22Rv1 (cell line): ENCODE measurements at regions not wholly inside any gene's neighbourhood (a gene's known extent, or its start where the extent isn't known, plus 50 kb on each side); places are given as distances from the start of the nearest gene placed in this dataset.

ENCODE experiments used
- ZFX ChIP-seq: fragments of 450-650 bp; IDR thresholded peaks from 2 replicates; pipeline ENCODE4 v1.6.1; 2017; ENCODE audit warnings: antibody characterized with exemption, borderline replicate concordance
- TF ChIP-seq, protein P1 (sequence below): fragments of 450-650 bp; IDR thresholded peaks from 2 replicates; pipeline ENCODE4 v1.5.1; 2017; ENCODE audit warnings: mild to moderate bottlenecking

- TF ChIP-seq, protein P1, sequence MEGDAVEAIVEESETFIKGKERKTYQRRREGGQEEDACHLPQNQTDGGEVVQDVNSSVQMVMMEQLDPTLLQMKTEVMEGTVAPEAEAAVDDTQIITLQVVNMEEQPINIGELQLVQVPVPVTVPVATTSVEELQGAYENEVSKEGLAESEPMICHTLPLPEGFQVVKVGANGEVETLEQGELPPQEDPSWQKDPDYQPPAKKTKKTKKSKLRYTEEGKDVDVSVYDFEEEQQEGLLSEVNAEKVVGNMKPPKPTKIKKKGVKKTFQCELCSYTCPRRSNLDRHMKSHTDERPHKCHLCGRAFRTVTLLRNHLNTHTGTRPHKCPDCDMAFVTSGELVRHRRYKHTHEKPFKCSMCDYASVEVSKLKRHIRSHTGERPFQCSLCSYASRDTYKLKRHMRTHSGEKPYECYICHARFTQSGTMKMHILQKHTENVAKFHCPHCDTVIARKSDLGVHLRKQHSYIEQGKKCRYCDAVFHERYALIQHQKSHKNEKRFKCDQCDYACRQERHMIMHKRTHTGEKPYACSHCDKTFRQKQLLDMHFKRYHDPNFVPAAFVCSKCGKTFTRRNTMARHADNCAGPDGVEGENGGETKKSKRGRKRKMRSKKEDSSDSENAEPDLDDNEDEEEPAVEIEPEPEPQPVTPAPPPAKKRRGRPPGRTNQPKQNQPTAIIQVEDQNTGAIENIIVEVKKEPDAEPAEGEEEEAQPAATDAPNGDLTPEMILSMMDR: no peak
- TF ChIP-seq ZFX: no peak
Observed at GRCh38 chr1:181398544-181398943, 84.8 kb upstream of the CACNA1E start.
